ENCODE measurements at regions not wholly inside any gene's neighbourhood (a gene's known extent, or its start where the extent isn't known, plus 50 kb on each side); places are given as distances from the start of the nearest gene placed in this dataset.

DNA sequence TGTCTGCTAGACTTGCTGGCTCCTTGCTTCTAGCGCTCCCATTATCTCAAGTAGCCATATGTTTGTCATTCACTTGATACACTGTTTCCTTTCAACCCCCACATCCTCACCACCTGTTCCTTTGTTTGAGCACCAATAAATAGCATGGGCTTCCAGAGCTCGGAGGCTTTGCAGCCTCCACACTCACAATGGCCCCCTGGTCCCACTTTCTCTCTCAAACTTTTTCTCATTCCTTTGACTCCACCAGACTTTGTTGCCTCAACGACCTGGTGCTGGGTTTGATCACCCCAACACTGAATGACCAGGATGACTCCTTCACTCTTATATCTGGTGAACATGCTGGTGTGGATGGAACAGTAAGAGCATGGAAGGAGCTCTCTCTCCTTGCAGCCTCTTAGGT is 114.5 kb upstream of the TRIM24 start:
- Mint-ChIP-seq H3K4me3 (ENCODE audit: unreplicated experiment) (no peak overlapping the region), H3K4me1 (ENCODE audit: low read depth, unreplicated experiment) (no peaks in the 10 kb centered on the region), H3K9me3 (ENCODE audit: unreplicated experiment) (peaks cover 26% of the 10 kb centered on the region), H3K27me3 (ENCODE audit: low read depth, unreplicated experiment) (no peaks in the 10 kb centered on the region), H3K36me3 (ENCODE audit: low read depth, unreplicated experiment) (peaks cover 3% of the 10 kb centered on the region), H3K27ac (ENCODE audit: unreplicated experiment) (no peak overlapping the region)
- H3K27me3 ChIP-seq (ENCODE audit: insufficient read depth, low read length) = no peaks in the 10 kb centered on the region
- FAIRE-seq = no peak
- no peak overlapping the region for H3K9ac ChIP-seq (ENCODE audit: low read length)
- H3K36me3 ChIP-seq (ENCODE audit: insufficient read depth, low read length) = no peaks in the 10 kb centered on the region
- H3K27ac ChIP-seq (ENCODE audit: low read depth, low read length) = no peak overlapping the region
- H2AFZ ChIP-seq (ENCODE audit: low read depth, low read length) = no peak overlapping the region
- DNase-seq (ENCODE audit: low read depth) = no peak
- TF ChIP-seq, protein P1, sequence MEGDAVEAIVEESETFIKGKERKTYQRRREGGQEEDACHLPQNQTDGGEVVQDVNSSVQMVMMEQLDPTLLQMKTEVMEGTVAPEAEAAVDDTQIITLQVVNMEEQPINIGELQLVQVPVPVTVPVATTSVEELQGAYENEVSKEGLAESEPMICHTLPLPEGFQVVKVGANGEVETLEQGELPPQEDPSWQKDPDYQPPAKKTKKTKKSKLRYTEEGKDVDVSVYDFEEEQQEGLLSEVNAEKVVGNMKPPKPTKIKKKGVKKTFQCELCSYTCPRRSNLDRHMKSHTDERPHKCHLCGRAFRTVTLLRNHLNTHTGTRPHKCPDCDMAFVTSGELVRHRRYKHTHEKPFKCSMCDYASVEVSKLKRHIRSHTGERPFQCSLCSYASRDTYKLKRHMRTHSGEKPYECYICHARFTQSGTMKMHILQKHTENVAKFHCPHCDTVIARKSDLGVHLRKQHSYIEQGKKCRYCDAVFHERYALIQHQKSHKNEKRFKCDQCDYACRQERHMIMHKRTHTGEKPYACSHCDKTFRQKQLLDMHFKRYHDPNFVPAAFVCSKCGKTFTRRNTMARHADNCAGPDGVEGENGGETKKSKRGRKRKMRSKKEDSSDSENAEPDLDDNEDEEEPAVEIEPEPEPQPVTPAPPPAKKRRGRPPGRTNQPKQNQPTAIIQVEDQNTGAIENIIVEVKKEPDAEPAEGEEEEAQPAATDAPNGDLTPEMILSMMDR (IDR thresholded peaks at IDR 0.05; ENCODE audit: insufficient read depth, low read depth, low read length) = no peak
- TF ChIP-seq EZH2 (IDR thresholded peaks at IDR 0.05; ENCODE audit: insufficient read depth, low read length) = no peak
- no peak overlapping the region for H3K4me2 ChIP-seq (ENCODE audit: low read length)
- H4K20me1 ChIP-seq (ENCODE audit: insufficient read depth, low read length) = no peaks in the 10 kb centered on the region
- H3K4me3 ChIP-seq (ENCODE audit: insufficient read depth, low read depth, low read length) = no peak overlapping the region
- H3K79me2 ChIP-seq (ENCODE audit: insufficient read depth, low read length) = no peaks in the 10 kb centered on the region
- no peaks in the 10 kb centered on the region for H3K4me1 ChIP-seq (ENCODE audit: insufficient read depth, low read length)
- peaks cover 14% of the 10 kb centered on the region for H3K9me3 ChIP-seq (ENCODE audit: insufficient read depth, low read depth, low read length)

- no peak for DNase-seq (ENCODE audit: low read depth)
- Histone ChIP-seq H3K27me3 (ENCODE audit: insufficient read depth, low read length) (no peaks in the 10 kb centered on the region), H3K4me1 (ENCODE audit: insufficient read depth, low read length) (no peaks in the 10 kb centered on the region), H3K36me3 (ENCODE audit: insufficient read depth, low read length) (no peaks in the 10 kb centered on the region), H3K4me3 (ENCODE audit: insufficient read depth, low read depth, low read length) (no peak overlapping the region), H3K4me2 (ENCODE audit: low read length) (no peak overlapping the region), H4K20me1 (ENCODE audit: insufficient read depth, low read length) (no peaks in the 10 kb centered on the region), H3K27ac (ENCODE audit: low read depth, low read length) (no peak overlapping the region), H3K79me2 (ENCODE audit: insufficient read depth, low read length) (no peaks in the 10 kb centered on the region), H3K9ac (ENCODE audit: low read length) (no peak overlapping the region), H2AFZ (ENCODE audit: low read depth, low read length) (no peak overlapping the region), H3K9me3 (ENCODE audit: insufficient read depth, low read depth, low read length) (peaks cover 16% of the 10 kb centered on the region)
- no peak overlapping the region for H3K4me3 Mint-ChIP-seq (ENCODE audit: unreplicated experiment)
- no peak for FAIRE-seq
- H3K27me3 Mint-ChIP-seq (ENCODE audit: low read depth, unreplicated experiment) = no peaks in the 10 kb centered on the region
- H3K4me1 Mint-ChIP-seq (ENCODE audit: low read depth, unreplicated experiment) = no peaks in the 10 kb centered on the region
- TF ChIP-seq EZH2 (IDR thresholded peaks at IDR 0.05; ENCODE audit: insufficient read depth, low read length) = no peak
- TF ChIP-seq, protein P1 (IDR thresholded peaks at IDR 0.05; ENCODE audit: insufficient read depth, low read depth, low read length) = no peak
- H3K9me3 Mint-ChIP-seq (ENCODE audit: unreplicated experiment) = peaks cover 29% of the 10 kb centered on the region
- H3K36me3 Mint-ChIP-seq (ENCODE audit: low read depth, unreplicated experiment) = peaks cover 3% of the 10 kb centered on the region
- no peak overlapping the region for H3K27ac Mint-ChIP-seq (ENCODE audit: unreplicated experiment)
Observed at GRCh38 chr7:138346975-138347374, 113.1 kb upstream of the TRIM24 start.

GRCh38 chr7:138349841-138350700 is 110.0 kb upstream of the TRIM24 start:
- H3K4me2 ChIP-seq (ENCODE audit: low read length) = no peak overlapping the region
- H3K4me1 ChIP-seq (ENCODE audit: insufficient read depth, low read length) = no peaks in the 10 kb centered on the region
- H3K79me2 ChIP-seq (ENCODE audit: insufficient read depth, low read length) = no peaks in the 10 kb centered on the region
- FAIRE-seq (no peak), DNase-seq (ENCODE audit: low read depth) (no peak)
- no peaks in the 10 kb centered on the region for H3K36me3 ChIP-seq (ENCODE audit: insufficient read depth, low read length)
- H3K9ac ChIP-seq (ENCODE audit: low read length) = no peak overlapping the region
- no peaks in the 10 kb centered on the region for H3K27me3 ChIP-seq (ENCODE audit: insufficient read depth, low read length)
- no peak overlapping the region for H3K4me3 ChIP-seq (ENCODE audit: insufficient read depth, low read depth, low read length)
- TF ChIP-seq EZH2 (IDR thresholded peaks at IDR 0.05; ENCODE audit: insufficient read depth, low read length) = no peak
- TF ChIP-seq, protein P1 (IDR thresholded peaks at IDR 0.05; ENCODE audit: insufficient read depth, low read depth, low read length) = no peak
- no peak overlapping the region for H3K27ac ChIP-seq (ENCODE audit: low read depth, low read length)
- no peaks in the 10 kb centered on the region for H3K27me3 Mint-ChIP-seq (ENCODE audit: low read depth, unreplicated experiment)
- H3K36me3 Mint-ChIP-seq (ENCODE audit: low read depth, unreplicated experiment) = peaks cover 3% of the 10 kb centered on the region
- H2AFZ ChIP-seq (ENCODE audit: low read depth, low read length) = no peak overlapping the region
- peaks cover 11% of the 10 kb centered on the region for H3K9me3 ChIP-seq (ENCODE audit: insufficient read depth, low read depth, low read length)
- H4K20me1 ChIP-seq (ENCODE audit: insufficient read depth, low read length) = no peaks in the 10 kb centered on the region
- H3K9me3 Mint-ChIP-seq (ENCODE audit: unreplicated experiment) = peaks cover 14% of the 10 kb centered on the region
- H3K4me1 Mint-ChIP-seq (ENCODE audit: low read depth, unreplicated experiment) = peaks cover 9% of the 10 kb centered on the region
- H3K27ac Mint-ChIP-seq (ENCODE audit: unreplicated experiment) = peak overlapping the region; percentile 56
- H3K4me3 Mint-ChIP-seq (ENCODE audit: unreplicated experiment) = no peak overlapping the region

All from astrocyte (in vitro differentiated cells and primary cell).